ENCODE measurements at regions not wholly inside any gene's neighbourhood (a gene's known extent, or its start where the extent isn't known, plus 50 kb on each side); places are given as distances from the start of the nearest gene placed in this dataset.

- Histone ChIP-seq H3K4me1 (ENCODE audit: control insufficient read depth, extremely low read depth, insufficient read depth, low read length) (no peaks in the 10 kb centered on the region), H3K4me3 (replicated peaks in 1 of 4; ENCODE audit: control extremely low read depth in 1 of 4, insufficient read depth in 1 of 4, low read depth in 3 of 4, low read length in 4 of 4) (no peak overlapping the region), H3K4me2 (ENCODE audit: extremely low read depth, insufficient read depth, low read length) (no peak overlapping the region), H3K9ac (ENCODE audit: insufficient read depth, low read length) (no peak overlapping the region), H4K20me1 (ENCODE audit: control insufficient read depth, extremely low read depth, insufficient read depth, low read length) (no peaks in the 10 kb centered on the region), H3K79me2 (ENCODE audit: control insufficient read depth, insufficient read depth, low read length) (no peaks in the 10 kb centered on the region), H3K36me3 (ENCODE audit: control insufficient read depth, insufficient read depth, low read length) (no peaks in the 10 kb centered on the region), H3K9me3 (ENCODE audit: control insufficient read depth, insufficient read depth, low read depth, low read length) (no peaks in the 10 kb centered on the region), H2AFZ (ENCODE audit: low read length) (no peak overlapping the region), H3K27me3 (ENCODE audit: control insufficient read depth, insufficient read depth, low read length) (no peaks in the 10 kb centered on the region), H3K27ac (ENCODE audit: insufficient read depth, low read length) (no peak overlapping the region)
- TF ChIP-seq EZH2 (IDR thresholded peaks at IDR 0.05; ENCODE audit: low read length, missing control alignments) (no peak), CTCF (conservative IDR thresholded peaks at IDR 0.05 in 1 of 2, IDR thresholded peaks at IDR 0.05 in 1 of 2; ENCODE audit: low read depth in 1 of 2, low read length in 2 of 2) (no peak)
- no peak for DNase-seq (ENCODE audit: low read depth in 2 of 2)
These were observed 116.2 kb upstream of the MAP1LC3B2 start for GRCh38 chr12:116442946-116443345.

- no peak overlapping the region for H3K9ac ChIP-seq (ENCODE audit: insufficient read depth, low read length)
- no peak overlapping the region for H3K4me2 ChIP-seq (ENCODE audit: extremely low read depth, insufficient read depth, low read length)
- no peaks in the 10 kb centered on the region for H3K4me1 ChIP-seq (ENCODE audit: control insufficient read depth, extremely low read depth, insufficient read depth, low read length)
- no peak for DNase-seq (ENCODE audit: low read depth in 2 of 2)
- H3K27ac ChIP-seq (ENCODE audit: insufficient read depth, low read length), result no peak overlapping the region
- TF ChIP-seq EZH2 (IDR thresholded peaks at IDR 0.05; ENCODE audit: low read length, missing control alignments), result no peak
- TF ChIP-seq CTCF (conservative IDR thresholded peaks at IDR 0.05 in 1 of 2, IDR thresholded peaks at IDR 0.05 in 1 of 2; ENCODE audit: low read depth in 1 of 2, low read length in 2 of 2), result no peak
- H4K20me1 ChIP-seq (ENCODE audit: control insufficient read depth, extremely low read depth, insufficient read depth, low read length), result no peaks in the 10 kb centered on the region
- no peaks in the 10 kb centered on the region for H3K9me3 ChIP-seq (ENCODE audit: control insufficient read depth, insufficient read depth, low read depth, low read length)
- no peaks in the 10 kb centered on the region for H3K27me3 ChIP-seq (ENCODE audit: control insufficient read depth, insufficient read depth, low read length)
- H2AFZ ChIP-seq (ENCODE audit: low read length), result no peak overlapping the region
- no peaks in the 10 kb centered on the region for H3K79me2 ChIP-seq (ENCODE audit: control insufficient read depth, insufficient read depth, low read length)
- H3K36me3 ChIP-seq (ENCODE audit: control insufficient read depth, insufficient read depth, low read length), result no peaks in the 10 kb centered on the region
- H3K4me3 ChIP-seq (replicated peaks in 1 of 4; ENCODE audit: control extremely low read depth in 1 of 4, insufficient read depth in 1 of 4, low read depth in 3 of 4, low read length in 4 of 4), result no peak overlapping the region
These were observed 115.2 kb upstream of the MAP1LC3B2 start for GRCh38 chr12:116443821-116444589.

- Histone ChIP-seq H3K4me1 (ENCODE audit: control insufficient read depth, extremely low read depth, insufficient read depth, low read length) (no peaks in the 10 kb centered on the region), H4K20me1 (ENCODE audit: control insufficient read depth, extremely low read depth, insufficient read depth, low read length) (no peaks in the 10 kb centered on the region), H3K9ac (ENCODE audit: insufficient read depth, low read length) (no peak overlapping the region), H3K27ac (ENCODE audit: insufficient read depth, low read length) (no peak overlapping the region), H2AFZ (ENCODE audit: low read length) (no peak overlapping the region), H3K9me3 (ENCODE audit: control insufficient read depth, insufficient read depth, low read depth, low read length) (no peaks in the 10 kb centered on the region), H3K79me2 (ENCODE audit: control insufficient read depth, insufficient read depth, low read length) (no peaks in the 10 kb centered on the region), H3K4me2 (ENCODE audit: extremely low read depth, insufficient read depth, low read length) (no peak overlapping the region), H3K4me3 (replicated peaks in 1 of 4; ENCODE audit: control extremely low read depth in 1 of 4, insufficient read depth in 1 of 4, low read depth in 3 of 4, low read length in 4 of 4) (no peak overlapping the region), H3K36me3 (ENCODE audit: control insufficient read depth, insufficient read depth, low read length) (no peaks in the 10 kb centered on the region), H3K27me3 (ENCODE audit: control insufficient read depth, insufficient read depth, low read length) (no peaks in the 10 kb centered on the region)
- TF ChIP-seq CTCF (conservative IDR thresholded peaks at IDR 0.05 in 1 of 2, IDR thresholded peaks at IDR 0.05 in 1 of 2; ENCODE audit: low read depth in 1 of 2, low read length in 2 of 2), result no peak
- no peak for TF ChIP-seq EZH2 (IDR thresholded peaks at IDR 0.05; ENCODE audit: low read length, missing control alignments)
- DNase-seq (ENCODE audit: low read depth in 2 of 2), result no peak
These were observed 114.6 kb upstream of the MAP1LC3B2 start for GRCh38 chr12:116444590-116444943.

All from fibroblast of lung (primary cell).